ENCODE measurements at regions not wholly inside any gene's neighbourhood (a gene's known extent, or its start where the extent isn't known, plus 50 kb on each side); places are given as distances from the start of the nearest gene placed in this dataset.

DNA sequence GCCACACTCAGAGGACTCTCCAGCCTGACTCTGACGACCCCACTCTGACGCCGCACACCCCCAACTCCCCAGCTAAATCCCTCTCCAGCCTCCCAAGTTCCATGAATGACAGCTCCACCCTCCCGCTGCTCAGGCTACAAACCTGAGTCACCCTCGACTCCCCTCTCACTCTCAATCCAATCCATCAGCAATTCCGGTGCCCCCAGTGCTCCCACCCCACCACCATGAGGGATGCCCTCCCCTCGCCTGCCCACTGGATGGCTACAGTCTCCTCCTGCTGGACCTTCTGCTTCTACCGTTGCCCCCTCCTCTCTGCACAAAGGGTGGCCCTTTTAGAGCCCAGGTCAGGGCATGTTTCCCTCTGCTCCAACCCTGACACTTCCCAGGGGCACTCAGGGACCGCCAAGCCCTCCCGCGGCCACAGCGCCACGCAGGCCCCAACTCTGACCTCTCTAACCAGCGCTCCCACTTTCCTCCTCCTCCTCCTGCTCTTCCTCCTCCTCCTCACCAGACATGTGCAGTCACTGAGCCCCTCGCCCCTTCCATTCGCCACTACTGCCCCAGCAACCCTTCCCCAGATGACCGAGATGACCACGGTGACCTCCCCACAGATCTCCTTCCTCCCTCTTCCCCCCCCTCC, 69.5 kb upstream of the NUP50 start:
- H3K36me3 ChIP-seq (ENCODE audit: control insufficient read depth in 2 of 3, insufficient read depth in 3 of 3, low read length in 3 of 3): no peaks in the 10 kb centered on the region
- FAIRE-seq (no peak), DNase-seq (no peak)
- intact Hi-C loops (cut with DNase I): no loop called here
- no peaks in the 10 kb centered on the region for H3K27me3 ChIP-seq (ENCODE audit: control insufficient read depth, insufficient read depth, low read length)
- no peak overlapping the region for H3K27ac ChIP-seq (ENCODE audit: low read depth in 2 of 2, low read length in 2 of 2)
- no peaks in the 10 kb centered on the region for H3K9me3 ChIP-seq (ENCODE audit: control insufficient read depth in 2 of 3, insufficient read depth in 1 of 3, low read length in 3 of 3)
- no peaks in the 10 kb centered on the region for H3K4me1 ChIP-seq (ENCODE audit: control insufficient read depth in 2 of 3, insufficient read depth in 2 of 3, low read depth in 1 of 3, low read length in 3 of 3)
- no peak overlapping the region for H3K9ac ChIP-seq (ENCODE audit: low read length in 3 of 3)
- TF ChIP-seq, protein P1, sequence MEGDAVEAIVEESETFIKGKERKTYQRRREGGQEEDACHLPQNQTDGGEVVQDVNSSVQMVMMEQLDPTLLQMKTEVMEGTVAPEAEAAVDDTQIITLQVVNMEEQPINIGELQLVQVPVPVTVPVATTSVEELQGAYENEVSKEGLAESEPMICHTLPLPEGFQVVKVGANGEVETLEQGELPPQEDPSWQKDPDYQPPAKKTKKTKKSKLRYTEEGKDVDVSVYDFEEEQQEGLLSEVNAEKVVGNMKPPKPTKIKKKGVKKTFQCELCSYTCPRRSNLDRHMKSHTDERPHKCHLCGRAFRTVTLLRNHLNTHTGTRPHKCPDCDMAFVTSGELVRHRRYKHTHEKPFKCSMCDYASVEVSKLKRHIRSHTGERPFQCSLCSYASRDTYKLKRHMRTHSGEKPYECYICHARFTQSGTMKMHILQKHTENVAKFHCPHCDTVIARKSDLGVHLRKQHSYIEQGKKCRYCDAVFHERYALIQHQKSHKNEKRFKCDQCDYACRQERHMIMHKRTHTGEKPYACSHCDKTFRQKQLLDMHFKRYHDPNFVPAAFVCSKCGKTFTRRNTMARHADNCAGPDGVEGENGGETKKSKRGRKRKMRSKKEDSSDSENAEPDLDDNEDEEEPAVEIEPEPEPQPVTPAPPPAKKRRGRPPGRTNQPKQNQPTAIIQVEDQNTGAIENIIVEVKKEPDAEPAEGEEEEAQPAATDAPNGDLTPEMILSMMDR (IDR thresholded peaks at IDR 0.05; ENCODE audit: borderline replicate concordance, extremely low read depth, insufficient read depth): no peak
- no peak overlapping the region for H3K4me3 ChIP-seq (ENCODE audit: low read length in 3 of 3)

GRCh38 chr22:45094825-45095224, 68.9 kb upstream of the NUP50 start:
- no peak for DNase-seq
- H3K9ac ChIP-seq (ENCODE audit: low read length in 3 of 3): no peak overlapping the region
- no peak overlapping the region for H3K4me3 ChIP-seq (ENCODE audit: low read length in 3 of 3)
- intact Hi-C loops (cut with DNase I): no loop called here
- no peaks in the 10 kb centered on the region for H3K36me3 ChIP-seq (ENCODE audit: control insufficient read depth in 2 of 3, insufficient read depth in 3 of 3, low read length in 3 of 3)
- no peak overlapping the region for H3K27ac ChIP-seq (ENCODE audit: low read depth in 2 of 2, low read length in 2 of 2)
- no peaks in the 10 kb centered on the region for H3K27me3 ChIP-seq (ENCODE audit: control insufficient read depth, insufficient read depth, low read length)
- H3K9me3 ChIP-seq (ENCODE audit: control insufficient read depth in 2 of 3, insufficient read depth in 1 of 3, low read length in 3 of 3): no peaks in the 10 kb centered on the region
- H3K4me1 ChIP-seq (ENCODE audit: control insufficient read depth in 2 of 3, insufficient read depth in 2 of 3, low read depth in 1 of 3, low read length in 3 of 3): no peaks in the 10 kb centered on the region
- FAIRE-seq: no peak
- TF ChIP-seq, protein P1 (IDR thresholded peaks at IDR 0.05; ENCODE audit: borderline replicate concordance, extremely low read depth, insufficient read depth): no peak

GRCh38 chr22:45096256-45096907, 67.3 kb upstream of the NUP50 start:
- FAIRE-seq (no peak), DNase-seq (peak in 4 of 5 donors; percentile 73 to 90 (median 84))
- H3K9me3 ChIP-seq (ENCODE audit: control insufficient read depth in 2 of 3, insufficient read depth in 1 of 3, low read length in 3 of 3): no peaks in the 10 kb centered on the region
- H3K27me3 ChIP-seq (ENCODE audit: control insufficient read depth, insufficient read depth, low read length): no peaks in the 10 kb centered on the region
- TF ChIP-seq, protein P1 (IDR thresholded peaks at IDR 0.05; ENCODE audit: borderline replicate concordance, extremely low read depth, insufficient read depth): peak; percentile 65
- H3K4me3 ChIP-seq (ENCODE audit: low read length in 3 of 3): no peak overlapping the region
- H3K4me1 ChIP-seq (ENCODE audit: control insufficient read depth in 2 of 3, insufficient read depth in 2 of 3, low read depth in 1 of 3, low read length in 3 of 3): no peaks in the 10 kb centered on the region
- H3K27ac ChIP-seq (ENCODE audit: low read depth in 2 of 2, low read length in 2 of 2): no peak overlapping the region
- intact Hi-C loops (cut with DNase I): no loop called here
- no peaks in the 10 kb centered on the region for H3K36me3 ChIP-seq (ENCODE audit: control insufficient read depth in 2 of 3, insufficient read depth in 3 of 3, low read length in 3 of 3)
- H3K9ac ChIP-seq (ENCODE audit: low read length in 3 of 3): no peak overlapping the region
